ENCODE measurements at regions not wholly inside any gene's neighbourhood (a gene's known extent, or its start where the extent isn't known, plus 50 kb on each side); places are given as distances from the start of the nearest gene placed in this dataset.
"Not testable (repeated sequence)": the region's sequence is repeated elsewhere in the genome, so short reads cannot be mapped to it uniquely, and the experiment has no call there.

DNA sequence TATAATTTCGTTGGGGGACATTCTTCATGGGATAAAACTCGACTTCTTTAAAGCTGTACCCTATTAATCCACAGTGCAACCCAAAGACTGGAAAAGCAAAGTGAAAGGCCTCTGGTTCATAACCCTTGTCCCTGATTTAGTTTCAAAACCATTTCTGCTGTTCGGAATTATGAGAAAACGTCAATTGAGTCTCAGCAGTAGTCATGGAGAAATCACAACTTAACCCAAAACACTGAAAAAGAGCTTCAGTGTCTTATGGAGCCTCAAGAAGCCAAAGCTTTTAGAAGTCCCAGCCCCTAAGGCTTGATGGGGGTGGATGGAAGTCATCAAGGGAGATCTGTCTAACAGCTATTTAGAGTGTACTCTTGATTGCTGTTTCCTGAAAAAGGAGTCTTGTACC lies 73.5 kb upstream of the VCAM1 start:
- Mint-ChIP-seq H3K9me3 (peaks cover 13% of the 10 kb centered on the region), H3K4me3 (no peak overlapping the region), H3K27ac (no peak overlapping the region), H3K4me1 (no peaks in the 10 kb centered on the region), H3K27me3 (peaks cover 6% of the 10 kb centered on the region), H3K36me3 (ENCODE audit: low read depth) (no peaks in the 10 kb centered on the region)
- POLR2A ChIA-PET: no interaction called here
- DNase-seq: no peak
- CTCF ChIA-PET: no interaction called here
- no peak for ATAC-seq (ENCODE audit: low read depth)
- TF ChIP-seq, protein P1, sequence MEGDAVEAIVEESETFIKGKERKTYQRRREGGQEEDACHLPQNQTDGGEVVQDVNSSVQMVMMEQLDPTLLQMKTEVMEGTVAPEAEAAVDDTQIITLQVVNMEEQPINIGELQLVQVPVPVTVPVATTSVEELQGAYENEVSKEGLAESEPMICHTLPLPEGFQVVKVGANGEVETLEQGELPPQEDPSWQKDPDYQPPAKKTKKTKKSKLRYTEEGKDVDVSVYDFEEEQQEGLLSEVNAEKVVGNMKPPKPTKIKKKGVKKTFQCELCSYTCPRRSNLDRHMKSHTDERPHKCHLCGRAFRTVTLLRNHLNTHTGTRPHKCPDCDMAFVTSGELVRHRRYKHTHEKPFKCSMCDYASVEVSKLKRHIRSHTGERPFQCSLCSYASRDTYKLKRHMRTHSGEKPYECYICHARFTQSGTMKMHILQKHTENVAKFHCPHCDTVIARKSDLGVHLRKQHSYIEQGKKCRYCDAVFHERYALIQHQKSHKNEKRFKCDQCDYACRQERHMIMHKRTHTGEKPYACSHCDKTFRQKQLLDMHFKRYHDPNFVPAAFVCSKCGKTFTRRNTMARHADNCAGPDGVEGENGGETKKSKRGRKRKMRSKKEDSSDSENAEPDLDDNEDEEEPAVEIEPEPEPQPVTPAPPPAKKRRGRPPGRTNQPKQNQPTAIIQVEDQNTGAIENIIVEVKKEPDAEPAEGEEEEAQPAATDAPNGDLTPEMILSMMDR (IDR thresholded peaks at IDR 0.05): no peak
- intact Hi-C loops (cut with micrococcal nuclease): no loop called here

DNA sequence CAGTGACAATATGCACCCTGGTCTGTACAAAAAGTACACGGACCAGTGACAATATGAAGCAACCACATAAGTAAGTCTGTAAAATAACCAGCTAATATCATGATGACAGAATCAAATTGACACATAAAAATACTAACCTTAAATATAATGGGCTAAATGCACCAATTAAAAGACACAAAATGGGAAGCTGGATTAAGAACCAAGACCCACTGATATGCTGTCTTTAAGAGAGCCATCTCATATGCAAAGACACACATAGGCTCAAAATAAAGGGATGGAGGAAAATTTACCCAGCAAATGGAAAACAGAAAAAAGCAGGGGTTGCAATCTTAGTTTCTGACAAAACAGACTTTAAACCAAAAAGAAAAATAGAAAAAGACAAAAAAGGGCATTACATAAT lies 70.4 kb upstream of the VCAM1 start:
- no peak for ATAC-seq (ENCODE audit: low read depth)
- TF ChIP-seq, protein P1 (IDR thresholded peaks at IDR 0.05): no peak
- no peak for DNase-seq
- ChIA-PET CTCF (no interaction called here), POLR2A (no interaction called here)
- no peaks in the 10 kb centered on the region for H3K4me1 Mint-ChIP-seq
- H3K9me3 Mint-ChIP-seq: peaks cover 10% of the 10 kb centered on the region
- no peaks in the 10 kb centered on the region for H3K36me3 Mint-ChIP-seq (ENCODE audit: low read depth)
- intact Hi-C loops (cut with micrococcal nuclease): no loop called here
- no peak overlapping the region for H3K4me3 Mint-ChIP-seq
- H3K27me3 Mint-ChIP-seq: peaks cover 9% of the 10 kb centered on the region
- no peak overlapping the region for H3K27ac Mint-ChIP-seq

DNA sequence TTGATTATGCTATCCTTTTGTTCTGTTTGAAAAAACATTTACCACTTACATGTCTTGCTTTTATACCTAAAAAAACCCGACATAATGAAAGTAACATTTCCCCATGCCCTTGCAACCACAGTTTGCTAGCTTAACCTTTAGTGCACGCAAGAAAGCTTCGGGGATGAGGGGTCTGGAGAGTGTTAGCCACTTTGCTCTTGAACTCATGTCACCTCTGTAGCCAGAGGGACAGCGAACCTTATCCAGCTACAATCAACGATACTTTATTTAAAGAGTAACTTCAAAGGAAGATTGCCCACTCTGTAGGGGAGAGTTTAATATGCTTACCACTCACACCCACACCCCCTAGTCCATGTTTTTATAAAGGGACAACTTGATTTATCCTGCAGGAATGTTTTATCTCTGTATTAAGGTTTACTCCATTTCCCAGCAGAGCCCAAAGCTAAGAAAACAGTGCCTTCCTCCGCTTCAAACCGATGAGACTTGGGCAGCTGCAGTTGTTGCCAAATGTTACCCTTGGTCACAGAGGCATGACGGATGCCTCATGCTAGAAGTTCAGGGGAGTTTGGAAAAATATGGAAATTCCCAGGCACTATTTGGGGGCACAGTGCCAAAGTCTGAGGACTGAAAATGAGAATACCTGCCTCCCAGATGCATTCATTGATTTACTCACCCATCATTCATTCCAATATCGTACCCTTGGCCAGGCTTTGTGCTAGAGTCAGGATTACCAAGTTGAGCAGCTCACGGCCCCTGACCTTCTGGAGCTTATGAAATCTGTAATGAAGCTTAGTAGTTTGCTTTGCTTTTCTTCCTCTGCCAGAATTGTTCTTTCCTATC lies 61.4 kb upstream of the VCAM1 start:
- ChIA-PET CTCF (no interaction called here), POLR2A (no interaction called here)
- DNase-seq (no peak), ATAC-seq (ENCODE audit: low read depth) (no peak)
- no peak overlapping the region for H3K27ac Mint-ChIP-seq
- no peak overlapping the region for H3K4me3 Mint-ChIP-seq
- no peaks in the 10 kb centered on the region for H3K9me3 Mint-ChIP-seq
- TF ChIP-seq, protein P1 (IDR thresholded peaks at IDR 0.05): no peak
- no peaks in the 10 kb centered on the region for H3K36me3 Mint-ChIP-seq (ENCODE audit: low read depth)
- H3K27me3 Mint-ChIP-seq: no peaks in the 10 kb centered on the region
- no peaks in the 10 kb centered on the region for H3K4me1 Mint-ChIP-seq
- intact Hi-C loops (cut with micrococcal nuclease): no loop called here

DNA sequence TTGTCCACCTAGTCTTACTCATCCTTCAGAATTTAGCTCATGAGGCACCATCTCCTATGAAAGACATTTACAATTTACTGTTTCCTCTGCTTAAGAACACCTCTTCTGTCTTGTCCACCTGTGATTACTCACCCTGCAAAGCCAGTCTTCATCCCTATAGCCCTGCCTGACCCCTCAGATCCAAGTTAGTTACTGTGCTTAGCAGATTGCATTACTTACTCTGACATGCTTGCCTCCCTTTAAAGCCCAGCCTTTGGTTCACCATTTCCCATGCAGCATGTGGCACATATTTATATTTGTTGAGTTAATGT lies 60.9 kb upstream of the VCAM1 start:
- TF ChIP-seq, protein P1 (IDR thresholded peaks at IDR 0.05): no peak
- H3K27me3 Mint-ChIP-seq: no peaks in the 10 kb centered on the region
- DNase-seq (no peak), ATAC-seq (ENCODE audit: low read depth) (no peak)
- H3K4me1 Mint-ChIP-seq: no peaks in the 10 kb centered on the region
- CTCF ChIA-PET: no interaction called here
- intact Hi-C loops (cut with micrococcal nuclease): no loop called here
- no peak overlapping the region for H3K27ac Mint-ChIP-seq
- H3K4me3 Mint-ChIP-seq: no peak overlapping the region
- H3K9me3 Mint-ChIP-seq: no peaks in the 10 kb centered on the region
- no peaks in the 10 kb centered on the region for H3K36me3 Mint-ChIP-seq (ENCODE audit: low read depth)
- POLR2A ChIA-PET: no interaction called here

DNA sequence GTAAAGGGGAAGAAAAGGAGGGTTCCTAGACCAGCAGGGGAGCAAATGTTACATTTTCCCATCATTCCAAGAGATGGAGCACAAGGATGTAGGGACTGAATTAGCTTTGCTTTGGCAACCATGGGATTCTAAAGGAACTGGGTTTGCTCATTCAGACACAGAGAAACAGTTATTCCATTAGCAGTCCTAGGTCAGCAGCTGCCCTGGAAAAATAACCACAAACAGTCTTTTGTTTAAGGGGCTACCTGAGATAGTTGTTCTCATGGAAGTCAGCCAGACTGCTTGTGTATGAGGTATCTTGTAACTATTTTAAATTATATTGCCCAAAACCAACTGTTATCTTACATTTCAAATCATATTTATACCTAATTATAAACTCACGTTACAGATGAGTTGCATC lies 58.4 kb upstream of the VCAM1 start:
- H3K27me3 Mint-ChIP-seq: no peaks in the 10 kb centered on the region
- ChIA-PET POLR2A (no interaction called here), CTCF (no interaction called here)
- intact Hi-C loops (cut with micrococcal nuclease): no loop called here
- ATAC-seq (ENCODE audit: low read depth) (no peak), DNase-seq (no peak)
- H3K27ac Mint-ChIP-seq: no peak overlapping the region
- H3K4me1 Mint-ChIP-seq: no peaks in the 10 kb centered on the region
- H3K4me3 Mint-ChIP-seq: no peak overlapping the region
- no peaks in the 10 kb centered on the region for H3K9me3 Mint-ChIP-seq
- TF ChIP-seq, protein P1 (IDR thresholded peaks at IDR 0.05): no peak
- H3K36me3 Mint-ChIP-seq (ENCODE audit: low read depth): no peaks in the 10 kb centered on the region

DNA sequence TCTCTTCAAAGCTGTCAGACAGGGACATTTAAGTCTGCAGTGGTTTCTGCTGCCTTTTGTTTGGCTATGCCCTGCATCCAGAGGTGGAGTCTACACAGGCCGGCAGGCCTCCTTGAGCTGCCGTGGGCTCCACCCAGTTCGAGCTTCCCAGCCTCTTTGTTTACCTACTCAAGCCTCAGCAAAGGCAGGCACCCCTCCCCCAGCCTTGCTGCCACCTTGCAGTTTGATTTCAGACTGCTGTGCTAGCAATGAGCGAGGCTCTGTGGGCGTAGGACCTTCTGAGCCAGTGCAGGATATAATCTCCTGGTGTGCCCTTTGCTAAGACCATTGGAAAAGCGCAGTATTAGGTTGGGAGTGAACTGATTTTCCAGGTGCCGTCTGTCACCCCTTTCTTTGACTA lies 51.0 kb upstream of the VCAM1 start:
- CTCF ChIA-PET; intact Hi-C loops (cut with micrococcal nuclease); H3K36me3 Mint-ChIP-seq (ENCODE audit: low read depth); H3K9me3 Mint-ChIP-seq; ATAC-seq (ENCODE audit: low read depth); H3K4me3 Mint-ChIP-seq; H3K27ac Mint-ChIP-seq; DNase-seq; H3K4me1 Mint-ChIP-seq; POLR2A ChIA-PET; H3K27me3 Mint-ChIP-seq: not testable (repeated sequence)

Measured in activated B cell treated with CpG ODN at 0.5 μM for 24 hours (primary cell).